DMS153 treated with DMSO at 0.1 percent for 48 hours (cell line): ENCODE measurements at regions not wholly inside any gene's neighbourhood (a gene's known extent, or its start where the extent isn't known, plus 50 kb on each side); places are given as distances from the start of the nearest gene placed in this dataset.

Experiments
- DNase-seq: peaks from one replicate; lab custom pipeline; 2025; ENCODE audit not compliant: unreplicated experiment; lab: John Stamatoyannopoulos, UW

- DNase-seq: no peak
These were observed 973.3 kb upstream of the TMEM132C start for GRCh38 chr12:127293507-127294310.

GRCh38 chr12:127294651-127295210, 972.2 kb upstream of the TMEM132C start:
- no peak for DNase-seq

GRCh38 chr12:127295630-127296029, 971.3 kb upstream of the TMEM132C start:
- no peak for DNase-seq

- DNase-seq: no peak
These were observed 970.4 kb upstream of the TMEM132C start for GRCh38 chr12:127296591-127296990.

GRCh38 chr12:127297327-127297726, 969.6 kb upstream of the TMEM132C start:
- DNase-seq: no peak

GRCh38 chr12:127300075-127300474, 966.9 kb upstream of the TMEM132C start:
- no peak for DNase-seq

GRCh38 chr12:127300753-127301152, 966.2 kb upstream of the TMEM132C start:
- no peak for DNase-seq

GRCh38 chr12:127301876-127302275, 965.1 kb upstream of the TMEM132C start:
- DNase-seq: no peak

- DNase-seq: no peak
These were observed 961.9 kb upstream of the TMEM132C start for GRCh38 chr12:127304751-127305725.

- DNase-seq: no peak
These were observed 960.3 kb upstream of the TMEM132C start for GRCh38 chr12:127306604-127307215.

GRCh38 chr12:127307528-127307927, 959.4 kb upstream of the TMEM132C start:
- no peak for DNase-seq

GRCh38 chr12:127308148-127308547, 958.8 kb upstream of the TMEM132C start:
- DNase-seq: no peak

- DNase-seq: no peak
These were observed 956.4 kb upstream of the TMEM132C start for GRCh38 chr12:127310548-127310947.

- no peak for DNase-seq
These were observed 955.1 kb upstream of the TMEM132C start for GRCh38 chr12:127311720-127312364.

- no peak for DNase-seq
These were observed 942.3 kb upstream of the TMEM132C start for GRCh38 chr12:127324681-127325080.

GRCh38 chr12:127327986-127328385, 939.0 kb upstream of the TMEM132C start:
- no peak for DNase-seq

GRCh38 chr12:127328867-127329266, 938.1 kb upstream of the TMEM132C start:
- DNase-seq: no peak

- DNase-seq: no peak
These were observed 932.6 kb upstream of the TMEM132C start for GRCh38 chr12:127334365-127334764.

GRCh38 chr12:127334912-127335644, 931.9 kb upstream of the TMEM132C start:
- DNase-seq: no peak

- no peak for DNase-seq
These were observed 930.6 kb upstream of the TMEM132C start for GRCh38 chr12:127336416-127336815.
